Neural cell (in vitro differentiated cells): ENCODE measurements at regions not wholly inside any gene's neighbourhood (a gene's known extent, or its start where the extent isn't known, plus 50 kb on each side); places are given as distances from the start of the nearest gene placed in this dataset.

Source experiments
- H2AFZ ChIP-seq: fragments of 200-600, 300-800 bp; sonication (generic), shearing (Covaris generic); 2 replicates; pipeline ENCODE4 v1.6.0; 2014; ENCODE audit warnings: low read depth, mild to moderate bottlenecking, antibody characterized with exemption, low read length, moderate library complexity
- H3F3A ChIP-seq: fragments of 200-600 bp; shearing (Covaris generic); 2 replicates; pipeline ENCODE4 v1.6.1; 2016; ENCODE audit warnings: mild to moderate bottlenecking, moderate library complexity, mixed read lengths, antibody characterized with exemption, low read length; ENCODE audit not compliant: insufficient read depth, poor library complexity, severe bottlenecking
- H3K27ac ChIP-seq: fragments of 200-600, 300-800 bp; sonication (generic), shearing (Covaris generic); 2 replicates; pipeline ENCODE4 v1.5.1; 2014; ENCODE audit warnings: mild to moderate bottlenecking, low read length, moderate library complexity
- H3K27me3 ChIP-seq: fragments of 300-800, 200-600 bp; sonication (generic), shearing (Covaris generic); 2 replicates; pipeline ENCODE4 v1.6.0; 2014; ENCODE audit warnings: mild to moderate bottlenecking, low read depth, low read length, moderate library complexity; ENCODE audit not compliant: insufficient read depth
- H3K36me3 ChIP-seq: fragments of 300-800, 200-600 bp; sonication (generic), shearing (Covaris generic); 2 replicates; pipeline ENCODE4 v1.5.1; 2014; ENCODE audit warnings: mild to moderate bottlenecking, antibody characterized with exemption, low read length, moderate library complexity; ENCODE audit not compliant: insufficient read depth
- H3K4me2 ChIP-seq: fragments of 300-800, 200-600 bp; sonication (generic), shearing (Covaris generic); 2 replicates; pipeline ENCODE4 v1.6.0; 2014; ENCODE audit warnings: mild to moderate bottlenecking, low read length
- H3K4me3 ChIP-seq: fragments of 300-800, 200-600 bp; sonication (generic), shearing (Covaris generic); 2 replicates; pipeline ENCODE4 v1.5.1; 2014; ENCODE audit warnings: mild to moderate bottlenecking, low read length, moderate library complexity
- H3K79me2 ChIP-seq: fragments of 200-600 bp; shearing (Covaris generic); replicated peaks from 2 replicates; pipeline ENCODE4 v1.6.0; 2014; ENCODE audit warnings: mild to moderate bottlenecking, low read length, moderate library complexity; ENCODE audit not compliant: insufficient read depth
- H3K9ac ChIP-seq: fragments of 300-800, 200-600 bp; sonication (generic), shearing (Covaris generic); 2 replicates; pipeline ENCODE4 v1.6.1; 2016; ENCODE audit warnings: mild to moderate bottlenecking, low read length, mixed read lengths
- H3K9me2 ChIP-seq: fragments of 200-600 bp; shearing (Covaris generic); 2 replicates; pipeline ENCODE4 v1.6.1; 2016; ENCODE audit warnings: mild to moderate bottlenecking, low read length, mixed read lengths; ENCODE audit not compliant: insufficient read depth
- H3K9me3 ChIP-seq: fragments of 200-600, 300-800 bp; sonication (generic), shearing (Covaris generic); 2 replicates; pipeline ENCODE4 v1.6.1; 2016; ENCODE audit warnings: mild to moderate bottlenecking, mixed run types, low read length, moderate library complexity, mixed read lengths
- H4K20me1 ChIP-seq: fragments of 200-600 bp; shearing (Covaris generic); 2 replicates; pipeline ENCODE4 v1.6.1; 2016; ENCODE audit warnings: mild to moderate bottlenecking, mixed run types; ENCODE audit not compliant: insufficient read depth
- CTCF ChIP-seq: fragments of 450-650 bp; IDR thresholded peaks from 2 replicates; pipeline ENCODE4 v1.5.1; 2014; ENCODE audit warnings: antibody characterized with exemption, mild to moderate bottlenecking, moderate library complexity; ENCODE audit not compliant: poor library complexity, severe bottlenecking
- EP300 ChIP-seq: fragments of 450-650 bp; conservative IDR thresholded peaks from 2 replicates; pipeline ENCODE4 v1.6.1; 2014; ENCODE audit warnings: antibody characterized with exemption, mild to moderate bottlenecking, moderate library complexity; ENCODE audit not compliant: poor library complexity, severe bottlenecking
- EZH2 ChIP-seq: fragments of 200-600, 300-800 bp; shearing (Covaris generic), sonication (generic); IDR thresholded peaks from 2 replicates; pipeline ENCODE4 v1.6.1; 2014; ENCODE audit warnings: antibody characterized with exemption, low read length, borderline replicate concordance, mild to moderate bottlenecking; ENCODE audit not compliant: insufficient read depth, poor library complexity, severe bottlenecking
- MXI1 ChIP-seq: fragments of 450-650 bp; conservative IDR thresholded peaks from 2 replicates; pipeline ENCODE4 v1.6.1; 2014; ENCODE audit warnings: antibody characterized with exemption, mild to moderate bottlenecking; ENCODE audit not compliant: poor library complexity, severe bottlenecking
- POLR2AphosphoS5 ChIP-seq: IDR thresholded peaks from 2 replicates; pipeline ENCODE4 v1.6.1; 2012
- RAD21 ChIP-seq: fragments of 450-650 bp; conservative IDR thresholded peaks from 2 replicates; pipeline ENCODE4 v1.6.1; 2014; ENCODE audit warnings: antibody characterized with exemption, mild to moderate bottlenecking, moderate library complexity
- REST ChIP-seq: IDR thresholded peaks from 2 replicates; pipeline ENCODE4 v1.6.1; 2012; ENCODE audit warnings: borderline replicate concordance
- SMC3 ChIP-seq: fragments of 450-650 bp; conservative IDR thresholded peaks from 2 replicates; pipeline ENCODE4 v1.6.1; 2014; ENCODE audit warnings: antibody characterized with exemption, mild to moderate bottlenecking, moderate library complexity; ENCODE audit not compliant: poor library complexity
- TAF1 ChIP-seq: IDR thresholded peaks from 2 replicates; pipeline ENCODE4 v1.6.1; 2012; ENCODE audit warnings: low read depth

GRCh38 chr1:181386951-181387350, 96.4 kb upstream of the CACNA1E start:
- no peaks in the 10 kb centered on the region for H3K36me3 ChIP-seq
- no peaks in the 10 kb centered on the region for H3K9me3 ChIP-seq
- H3K27ac ChIP-seq, result no peak overlapping the region
- no peak overlapping the region for H3K4me2 ChIP-seq
- no peak overlapping the region for H3K4me3 ChIP-seq
- no peaks in the 10 kb centered on the region for H3K9me2 ChIP-seq
- no peak overlapping the region for H2AFZ ChIP-seq
- H4K20me1 ChIP-seq, result no peaks in the 10 kb centered on the region
- no peak overlapping the region for H3K9ac ChIP-seq
- no peaks in the 10 kb centered on the region for H3K27me3 ChIP-seq
- H3F3A ChIP-seq, result no peaks in the 10 kb centered on the region
- no peaks in the 10 kb centered on the region for H3K79me2 ChIP-seq
- no peak for TF ChIP-seq MXI1
- TF ChIP-seq SMC3, result no peak
- TF ChIP-seq REST, result no peak
- TF ChIP-seq CTCF, result no peak
- TF ChIP-seq POLR2AphosphoS5, result no peak
- no peak for TF ChIP-seq TAF1
- TF ChIP-seq RAD21, result no peak
- TF ChIP-seq EP300, result no peak
- no peak for TF ChIP-seq EZH2

- Histone ChIP-seq H3K4me2 (no peak overlapping the region), H2AFZ (no peak overlapping the region), H3K9me2 (no peaks in the 10 kb centered on the region), H3K27me3 (no peaks in the 10 kb centered on the region), H3K27ac (no peak overlapping the region), H3K36me3 (no peaks in the 10 kb centered on the region), H4K20me1 (no peaks in the 10 kb centered on the region), H3F3A (no peaks in the 10 kb centered on the region), H3K79me2 (no peaks in the 10 kb centered on the region), H3K4me3 (no peak overlapping the region), H3K9me3 (no peaks in the 10 kb centered on the region), H3K9ac (no peak overlapping the region)
- TF ChIP-seq CTCF (no peak), MXI1 (no peak), RAD21 (no peak), EP300 (no peak), REST (no peak), TAF1 (no peak), POLR2AphosphoS5 (no peak), EZH2 (no peak)
Observed at GRCh38 chr1:181387702-181388101, 95.6 kb upstream of the CACNA1E start.
